ENCODE measurements at regions not wholly inside any gene's neighbourhood (a gene's known extent, or its start where the extent isn't known, plus 50 kb on each side); places are given as distances from the start of the nearest gene placed in this dataset.

GRCh38 chr7:7103343-7104313 is 78.7 kb upstream of the C1GALT1 start:
- peak overlapping the region; percentile 59 for H3K27ac ChIP-seq
- TF ChIP-seq CTCF (conservative IDR thresholded peaks at IDR 0.05), result peak; percentile 80

GRCh38 chr7:7104314-7104698 is 78.0 kb upstream of the C1GALT1 start:
- no peak overlapping the region for H3K27ac ChIP-seq
- TF ChIP-seq CTCF (conservative IDR thresholded peaks at IDR 0.05), result no peak

- TF ChIP-seq CTCF (conservative IDR thresholded peaks at IDR 0.05), result no peak
- no peak overlapping the region for H3K27ac ChIP-seq
Observed at GRCh38 chr7:7104971-7105370, 77.4 kb upstream of the C1GALT1 start.

GRCh38 chr7:7105800-7106582 is 76.4 kb upstream of the C1GALT1 start:
- no peak overlapping the region for H3K27ac ChIP-seq
- TF ChIP-seq CTCF (conservative IDR thresholded peaks at IDR 0.05), result no peak

- no peak overlapping the region for H3K27ac ChIP-seq
- no peak for TF ChIP-seq CTCF (conservative IDR thresholded peaks at IDR 0.05)
Observed at GRCh38 chr7:7108931-7109330, 73.4 kb upstream of the C1GALT1 start.

- no peak for TF ChIP-seq CTCF (conservative IDR thresholded peaks at IDR 0.05)
- H3K27ac ChIP-seq, result no peak overlapping the region
Observed at GRCh38 chr7:7109934-7110333, 72.4 kb upstream of the C1GALT1 start.

- no peak for TF ChIP-seq CTCF (conservative IDR thresholded peaks at IDR 0.05)
- H3K27ac ChIP-seq, result no peak overlapping the region
Observed at GRCh38 chr7:7110706-7111105, 71.6 kb upstream of the C1GALT1 start.
